Esophagus squamous epithelium (tissue), 4 donors: ENCODE measurements at regions not wholly inside any gene's neighbourhood (a gene's known extent, or its start where the extent isn't known, plus 50 kb on each side); places are given as distances from the start of the nearest gene placed in this dataset.

Source experiments
- CTCF ChIP-seq, 6 experiments: fragments of 450-650 bp in 4 of 6; fragments of 200-600 bp in 2 of 6; sonication (generic) in 2 of 6; IDR thresholded peaks; one replicate each; pipeline ENCODE4 v1.5.1; 2016 to 2019; ENCODE audit warnings: antibody characterized with exemption in 6 of 6, mild to moderate bottlenecking in 4 of 6, moderate library complexity in 4 of 6
- POLR2A ChIP-seq, 4 donors: fragments of 450-650 bp; IDR thresholded peaks; one replicate each; pipeline ENCODE4 v1.6.1; 2017; ENCODE audit warnings: antibody characterized with exemption in 4 of 4, mild to moderate bottlenecking in 4 of 4, moderate library complexity in 3 of 4

GRCh38 chr7:49692516-49692915, 80.9 kb upstream of the VWC2 start:
- TF ChIP-seq CTCF (IDR thresholded peaks at IDR 0.05) (no peak), POLR2A (IDR thresholded peaks at IDR 0.05) (no peak)
